ENCODE measurements at regions not wholly inside any gene's neighbourhood (a gene's known extent, or its start where the extent isn't known, plus 50 kb on each side); places are given as distances from the start of the nearest gene placed in this dataset.

DNA sequence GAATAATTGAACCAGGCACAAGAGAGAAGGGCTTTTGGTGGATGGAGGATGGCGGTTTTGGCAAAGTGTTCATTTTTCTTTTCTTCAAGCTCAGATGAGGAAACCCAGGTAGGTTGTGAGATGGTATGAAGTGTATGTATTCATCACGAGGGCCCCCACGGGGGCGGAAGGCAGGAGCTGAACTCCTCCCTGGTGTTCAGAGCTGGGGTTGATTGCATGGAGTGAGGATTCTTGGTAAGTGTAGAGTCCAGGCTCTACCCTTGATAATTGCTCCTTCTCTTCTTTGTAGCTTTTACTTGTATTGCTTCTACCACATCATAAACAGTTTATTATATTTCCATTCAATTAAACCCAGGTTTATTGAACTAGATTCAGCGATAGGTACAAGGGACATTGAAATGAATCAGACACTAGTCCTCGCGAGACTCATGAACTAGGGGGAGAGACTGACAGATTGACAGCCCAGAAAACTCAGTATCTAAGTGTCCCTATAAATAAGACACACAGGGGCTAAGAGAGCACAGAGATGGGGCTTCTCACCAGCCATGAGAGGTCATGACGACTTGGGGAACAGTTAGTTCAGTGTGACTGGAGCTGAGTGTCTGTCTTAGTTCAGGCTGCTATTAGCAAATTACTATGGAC is 116.7 kb upstream of the KLF4 start:
- CTCF ChIA-PET (ENCODE audit: low intra/inter-chr PET ratio, low total read pairs): no interaction called here

DNA sequence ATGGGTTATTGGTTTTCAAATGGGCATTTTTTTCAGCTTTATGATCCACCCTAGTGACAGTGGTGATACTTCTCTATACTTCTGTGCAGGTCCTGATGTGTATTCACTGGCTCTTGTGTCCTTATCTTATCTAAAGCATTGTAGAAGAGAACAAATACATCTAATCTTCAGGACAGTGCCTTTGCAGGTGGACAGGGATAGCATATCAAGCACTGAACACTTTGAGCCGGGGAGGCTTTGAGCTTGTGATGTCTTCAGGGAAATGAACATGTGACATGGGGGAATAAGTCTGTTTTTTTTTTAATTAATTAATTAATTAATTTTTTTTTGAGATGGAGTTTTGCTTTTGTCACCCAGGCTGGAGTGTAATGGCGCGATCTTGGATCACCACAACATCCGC is 115.5 kb upstream of the KLF4 start:
- ATAC-seq (no peak), FAIRE-seq (no peak), DNase-seq (ENCODE audit: low spot score) (no peak)
- H3K4me3 ChIP-seq (replicated peaks in 1 of 3; ENCODE audit: insufficient read depth in 1 of 3, low read depth in 2 of 3, low read length in 3 of 3): no peak overlapping the region
- no peak for TF ChIP-seq ZNF878 (CRISPR knock-in tag; IDR thresholded peaks at IDR 0.05)
- in situ Hi-C loops (cut with HindIII; ENCODE audit: extremely low pct_ligation_motif_present, low pct_unique_long_range_greater_than_20kb): no loop called here
- BruUV-seq (replicated peaks): no TSS peak
- no peaks in the 10 kb centered on the region for H3K36me3 ChIP-seq (replicated peaks in 1 of 2; ENCODE audit: control insufficient read depth in 1 of 2, insufficient read depth in 2 of 2, low read length in 2 of 2)
- WGBS (ENCODE audit: low lambda C conversion rate): 59% methylated on average over 4 of the region's 4 CpGs
- no peak overlapping the region for H3K9ac ChIP-seq (ENCODE audit: insufficient read depth, low read depth, low read length)
- no peak overlapping the region for H3K4me2 ChIP-seq (ENCODE audit: low read depth, low read length)
- intact Hi-C loops (cut with micrococcal nuclease; ENCODE audit: unreplicated experiment): no loop called here
- no peak overlapping the region for H2AFZ ChIP-seq (ENCODE audit: low read length)
- CTCF ChIA-PET (ENCODE audit: low intra/inter-chr PET ratio, low total read pairs): no interaction called here
- H3K4me1 ChIP-seq (ENCODE audit: insufficient read depth, low read length): no peaks in the 10 kb centered on the region
- no peak overlapping the region for H3K27ac ChIP-seq (ENCODE audit: extremely low read length, insufficient read depth, low read length)
- POLR2A ChIA-PET: no interaction called here
- no peaks in the 10 kb centered on the region for H3K79me2 ChIP-seq (ENCODE audit: insufficient read depth, low read length)
- H3K27me3 ChIP-seq (ENCODE audit: control insufficient read depth in 1 of 2, insufficient read depth in 2 of 2, low read length in 2 of 2): no peaks in the 10 kb centered on the region
- H4K20me1 ChIP-seq (ENCODE audit: insufficient read depth, low read length): no peaks in the 10 kb centered on the region
- no peaks in the 10 kb centered on the region for H3K9me3 ChIP-seq (ENCODE audit: low read length)

More for the DNA sequence above, 116.7 kb upstream of the KLF4 start:
- H2AFZ ChIP-seq (ENCODE audit: low read length): no peak overlapping the region
- ATAC-seq: no peak
- intact Hi-C loops (cut with micrococcal nuclease; ENCODE audit: unreplicated experiment): no loop called here
- POLR2A ChIA-PET: no interaction called here
- H3K79me2 ChIP-seq (ENCODE audit: insufficient read depth, low read length): no peaks in the 10 kb centered on the region
- no peaks in the 10 kb centered on the region for H3K4me1 ChIP-seq (ENCODE audit: insufficient read depth, low read length)
- no peak for TF ChIP-seq PHF5A (CRISPR knock-in tag; IDR thresholded peaks at IDR 0.05; ENCODE audit: low read depth, unreplicated experiment)
- no peak for TF ChIP-seq CC2D1A (CRISPR knock-in tag; IDR thresholded peaks at IDR 0.05)
- in situ Hi-C loops (cut with HindIII; ENCODE audit: extremely low pct_ligation_motif_present, low pct_unique_long_range_greater_than_20kb): no loop called here
- no peak overlapping the region for H3K4me2 ChIP-seq (ENCODE audit: low read depth, low read length)
- FAIRE-seq: no peak
- no peaks in the 10 kb centered on the region for H3K36me3 ChIP-seq (replicated peaks in 1 of 2; ENCODE audit: control insufficient read depth in 1 of 2, insufficient read depth in 2 of 2, low read length in 2 of 2)
- H3K4me3 ChIP-seq (replicated peaks in 1 of 3; ENCODE audit: insufficient read depth in 1 of 3, low read depth in 2 of 3, low read length in 3 of 3): no peak overlapping the region
- H3K27ac ChIP-seq (ENCODE audit: extremely low read length, insufficient read depth, low read length): no peak overlapping the region
- no peaks in the 10 kb centered on the region for H3K9me3 ChIP-seq (ENCODE audit: low read length)
- no peak for DNase-seq (ENCODE audit: low spot score)
- 65% methylated on average over 8 of the region's 8 CpGs for whole genome bisulfite sequencing (ENCODE audit: low lambda C conversion rate)
- no peaks in the 10 kb centered on the region for H4K20me1 ChIP-seq (ENCODE audit: insufficient read depth, low read length)
- no TSS peak for BruUV-seq (replicated peaks)
- no peak overlapping the region for H3K9ac ChIP-seq (ENCODE audit: insufficient read depth, low read depth, low read length)
- no peaks in the 10 kb centered on the region for H3K27me3 ChIP-seq (ENCODE audit: control insufficient read depth in 1 of 2, insufficient read depth in 2 of 2, low read length in 2 of 2)

All from HepG2 (cell line).